ENCODE measurements at regions not wholly inside any gene's neighbourhood (a gene's known extent, or its start where the extent isn't known, plus 50 kb on each side); places are given as distances from the start of the nearest gene placed in this dataset.

GRCh38 chr2:67548317-67549201 lies 151.4 kb downstream of the ETAA1 start:
- H3K36me3 ChIP-seq = no peaks in the 10 kb centered on the region
- no peaks in the 10 kb centered on the region for H3K27me3 ChIP-seq
- WGBS, 2 donors = 45 to 48% methylated on average over 5 of the region's 5 CpGs
- TF ChIP-seq EP300 (IDR thresholded peaks at IDR 0.05) (no peak), POLR2A (IDR thresholded peaks at IDR 0.05) (no peak), CTCF (IDR thresholded peaks at IDR 0.05) (no peak)
- H3K4me3 ChIP-seq = no peak overlapping the region
- no peaks in the 10 kb centered on the region for H3K4me1 ChIP-seq
- peaks cover 0 to 8% (median 0%) of the 10 kb centered on the region in 4 donors for H3K9me3 ChIP-seq
- no peak overlapping the region for H3K27ac ChIP-seq
- DNase-seq (ENCODE audit: low spot score in 2 of 2) = no peak

- no peak for TF ChIP-seq CTCF (IDR thresholded peaks at IDR 0.05)
- TF ChIP-seq EP300 (IDR thresholded peaks at IDR 0.05) = no peak
- TF ChIP-seq POLR2A (IDR thresholded peaks at IDR 0.05) = no peak
- 83 to 88% methylated on average over 3 of the region's 3 CpGs for WGBS, 2 donors
- H3K27me3 ChIP-seq = no peaks in the 10 kb centered on the region
Measured at GRCh38 chr2:67559156-67559555, 162.0 kb downstream of the ETAA1 start.

DNA sequence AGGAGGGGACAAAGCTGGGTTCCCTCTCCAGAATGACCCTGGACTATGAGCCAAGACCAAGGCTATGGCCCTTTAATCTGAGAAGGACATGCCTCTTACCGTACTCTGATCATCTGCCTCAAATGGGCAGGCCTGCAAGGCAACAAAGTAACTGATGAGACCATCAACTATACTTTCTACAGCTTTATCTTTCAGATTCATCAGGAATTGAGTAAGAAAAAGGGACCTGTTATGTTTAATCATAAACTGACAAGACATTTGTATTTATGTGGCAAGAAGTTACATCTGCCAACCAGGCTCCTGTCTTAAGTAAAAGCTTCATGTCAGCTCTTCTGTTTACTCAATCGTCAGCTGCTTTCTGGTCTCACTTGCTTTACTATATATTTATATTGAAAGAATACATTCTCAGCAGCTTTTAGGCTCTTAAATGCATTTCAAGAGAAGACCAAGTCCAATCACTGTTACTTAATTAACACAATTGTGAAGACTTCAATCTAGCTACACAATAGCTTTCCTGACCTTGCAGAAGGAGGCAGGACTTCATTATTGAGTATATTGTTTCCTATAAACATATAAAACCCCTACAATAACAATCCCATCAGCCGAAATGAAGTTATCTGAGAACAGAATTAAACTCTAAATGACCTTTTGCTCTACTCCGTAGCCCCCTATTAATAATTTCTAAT lies 163.8 kb downstream of the ETAA1 start:
- no peaks in the 10 kb centered on the region for H3K36me3 ChIP-seq
- TF ChIP-seq POLR2A (IDR thresholded peaks at IDR 0.05) (no peak), EP300 (IDR thresholded peaks at IDR 0.05) (no peak), CTCF (IDR thresholded peaks at IDR 0.05) (no peak)
- 78 to 79% methylated on average over 4 of the region's 4 CpGs for WGBS, 2 donors
- H3K27ac ChIP-seq = no peak overlapping the region
- no peak overlapping the region for H3K4me3 ChIP-seq
- no peaks in the 10 kb centered on the region for H3K9me3 ChIP-seq
- H3K4me1 ChIP-seq = no peaks in the 10 kb centered on the region
- no peaks in the 10 kb centered on the region for H3K27me3 ChIP-seq
- DNase-seq (ENCODE audit: low spot score in 2 of 2) = no peak

More at GRCh38 chr2:67559156-67559555, 162.0 kb downstream of the ETAA1 start:
- no peaks in the 10 kb centered on the region for H3K4me1 ChIP-seq
- no peak overlapping the region for H3K4me3 ChIP-seq
- H3K36me3 ChIP-seq = no peaks in the 10 kb centered on the region
- no peak for DNase-seq (ENCODE audit: low spot score in 2 of 2)
- no peak overlapping the region for H3K27ac ChIP-seq
- no peaks in the 10 kb centered on the region for H3K9me3 ChIP-seq

DNA sequence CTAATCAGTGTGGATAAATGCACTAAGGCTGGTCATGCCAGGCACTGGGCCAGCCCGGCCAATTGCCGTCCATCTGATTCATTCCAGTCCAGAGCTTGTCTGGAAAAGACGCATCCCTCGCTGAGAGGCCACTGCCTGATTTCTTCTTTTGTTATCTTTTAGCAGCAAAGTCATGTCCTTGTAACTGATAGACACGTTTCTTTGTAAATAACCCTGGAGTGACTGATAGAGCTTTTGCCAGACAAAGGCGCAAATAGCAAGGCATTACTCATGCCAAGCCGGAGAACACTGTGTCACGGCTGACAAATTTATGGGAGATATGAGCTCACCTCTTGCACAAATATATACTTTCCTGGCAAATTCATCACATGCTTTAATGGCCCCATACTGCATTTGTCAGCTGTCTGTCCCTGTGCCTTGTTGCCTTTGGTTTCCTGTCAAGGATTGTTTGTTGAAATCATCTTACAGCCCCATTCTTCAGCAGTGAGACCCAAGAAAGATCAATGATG lies 164.4 kb downstream of the ETAA1 start:
- H3K36me3 ChIP-seq = no peaks in the 10 kb centered on the region
- TF ChIP-seq CTCF (IDR thresholded peaks at IDR 0.05) (no peak), EP300 (IDR thresholded peaks at IDR 0.05) (no peak), POLR2A (IDR thresholded peaks at IDR 0.05) (no peak)
- H3K27ac ChIP-seq = no peak overlapping the region
- H3K9me3 ChIP-seq = no peaks in the 10 kb centered on the region
- no peaks in the 10 kb centered on the region for H3K4me1 ChIP-seq
- no peak overlapping the region for H3K4me3 ChIP-seq
- 73 to 78% methylated on average over 8 of the region's 8 CpGs for WGBS, 2 donors
- no peak for DNase-seq (ENCODE audit: low spot score in 2 of 2)
- no peaks in the 10 kb centered on the region for H3K27me3 ChIP-seq

- 43 to 53% methylated on average over 3 of the region's 3 CpGs for WGBS, 2 donors
Measured at GRCh38 chr2:67564076-67564475, 166.9 kb downstream of the ETAA1 start.

More at GRCh38 chr2:67564076-67564475, 166.9 kb downstream of the ETAA1 start:
- Histone ChIP-seq H3K27me3 (no peaks in the 10 kb centered on the region), H3K4me3 (no peak overlapping the region), H3K4me1 (peaks cover 0 to 5% (median 0%) of the 10 kb centered on the region in 4 donors), H3K9me3 (no peaks in the 10 kb centered on the region), H3K36me3 (no peaks in the 10 kb centered on the region), H3K27ac (no peak overlapping the region)
- no peak for DNase-seq (ENCODE audit: low spot score in 2 of 2)
- TF ChIP-seq POLR2A (IDR thresholded peaks at IDR 0.05) (no peak), CTCF (IDR thresholded peaks at IDR 0.05) (no peak), EP300 (IDR thresholded peaks at IDR 0.05) (no peak)

Measured in tibial nerve (tissue), 4 donors.